HG02870 (cell line): ENCODE measurements at regions not wholly inside any gene's neighbourhood (a gene's known extent, or its start where the extent isn't known, plus 50 kb on each side); places are given as distances from the start of the nearest gene placed in this dataset.

Experiments used
- ATAC-seq: cut with Tn5 transposase; IDR thresholded peaks from one replicate; pipeline ENCODE4 v1.9.1; 2021; ENCODE audit warnings: mild to moderate bottlenecking, moderate library complexity; ENCODE audit not compliant: unreplicated experiment

DNA sequence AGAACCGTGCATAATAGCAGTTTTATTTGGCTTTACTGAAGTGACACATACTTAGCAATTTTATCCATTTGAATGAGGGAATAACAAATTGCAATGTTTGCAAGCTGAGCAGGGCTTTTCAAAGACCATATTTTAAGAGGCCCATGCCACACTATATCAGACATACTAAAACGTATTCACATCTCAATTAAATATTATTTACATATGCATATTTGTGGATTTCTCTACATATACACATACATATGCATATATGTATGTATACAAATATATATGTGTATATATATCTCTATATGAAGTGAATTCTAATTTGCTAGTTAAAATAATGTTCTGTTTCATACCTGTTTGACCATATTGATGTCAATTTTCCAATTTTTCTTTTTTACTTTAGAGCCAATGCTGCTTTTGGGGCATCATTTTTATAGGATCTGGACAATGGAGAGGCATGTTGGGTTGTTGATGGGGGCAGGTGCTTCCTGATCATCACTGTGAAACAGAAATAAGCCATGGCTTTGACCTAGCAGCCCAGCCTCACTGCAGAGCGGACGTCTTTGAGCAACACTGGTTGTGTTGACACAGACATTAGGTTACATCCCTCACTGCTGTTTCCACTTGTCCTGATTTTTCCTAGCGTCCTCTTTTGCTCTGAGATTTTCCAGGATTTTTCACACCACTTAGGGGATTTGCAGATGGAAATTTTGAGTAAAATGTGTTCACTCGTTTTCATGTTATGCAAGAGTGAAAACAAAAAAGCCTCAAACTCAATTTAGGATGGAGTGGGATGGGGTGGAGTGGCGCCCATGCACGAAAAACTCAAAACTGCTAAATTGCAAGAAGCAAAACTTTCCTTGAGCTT, 56.9 kb downstream of the RDH14 start:
- ATAC-seq = no peak

DNA sequence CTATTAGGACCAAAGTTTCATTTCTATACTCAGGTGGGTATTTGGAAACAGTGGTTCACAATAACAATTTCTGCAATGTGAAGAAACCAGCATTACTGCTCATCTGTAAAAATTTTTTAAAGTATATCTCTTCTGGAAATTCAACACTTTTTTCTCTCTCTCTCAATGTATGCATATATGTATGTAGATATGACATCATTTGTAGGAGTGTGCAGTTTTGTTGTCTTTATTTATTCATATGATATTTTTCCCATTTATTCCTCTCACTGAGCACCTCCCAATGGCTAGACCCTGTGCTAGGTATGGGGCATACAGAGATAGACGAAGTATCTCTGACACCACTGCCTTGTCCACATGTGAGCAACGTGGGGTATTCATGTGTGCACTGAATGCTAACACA, 58.3 kb downstream of the RDH14 start:
- ATAC-seq = no peak

DNA sequence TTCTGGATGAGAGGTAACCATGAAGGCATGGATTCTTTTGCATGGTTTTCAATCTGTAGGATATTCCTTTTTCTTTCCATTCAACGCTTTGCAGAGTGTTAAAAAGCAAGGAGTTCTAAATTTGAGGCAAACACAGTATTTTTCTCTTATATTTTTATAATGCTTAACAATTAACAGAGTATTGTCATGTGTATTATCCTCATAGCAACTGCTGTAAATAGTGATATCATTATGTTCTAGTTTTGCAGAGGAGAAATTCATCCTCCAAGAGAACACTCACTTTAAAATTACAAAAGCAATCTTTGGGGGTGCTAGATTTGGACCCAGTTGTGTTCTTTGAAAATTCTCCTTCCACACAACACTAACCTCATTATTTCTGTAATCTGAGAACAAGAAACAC, 58.7 kb downstream of the RDH14 start:
- ATAC-seq = no peak

DNA sequence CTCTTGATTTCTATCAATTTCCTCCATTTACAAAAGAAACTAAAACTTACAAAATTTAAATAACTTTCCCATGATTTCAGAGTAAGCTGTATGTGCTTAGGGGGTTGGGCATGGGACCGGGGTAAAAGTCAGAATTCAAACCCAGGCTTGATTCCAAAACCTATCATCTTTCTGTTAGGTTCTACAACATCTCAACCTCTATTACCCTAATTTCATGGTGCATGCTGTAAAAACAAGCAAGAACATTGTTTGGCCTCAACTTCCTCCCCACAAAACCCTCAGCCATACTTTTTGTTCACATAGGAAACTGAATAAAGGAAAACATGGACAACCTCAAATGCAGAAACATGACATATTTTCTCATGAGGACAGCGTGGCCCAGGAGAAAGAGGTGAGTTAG, 59.3 kb downstream of the RDH14 start:
- no peak for ATAC-seq

DNA sequence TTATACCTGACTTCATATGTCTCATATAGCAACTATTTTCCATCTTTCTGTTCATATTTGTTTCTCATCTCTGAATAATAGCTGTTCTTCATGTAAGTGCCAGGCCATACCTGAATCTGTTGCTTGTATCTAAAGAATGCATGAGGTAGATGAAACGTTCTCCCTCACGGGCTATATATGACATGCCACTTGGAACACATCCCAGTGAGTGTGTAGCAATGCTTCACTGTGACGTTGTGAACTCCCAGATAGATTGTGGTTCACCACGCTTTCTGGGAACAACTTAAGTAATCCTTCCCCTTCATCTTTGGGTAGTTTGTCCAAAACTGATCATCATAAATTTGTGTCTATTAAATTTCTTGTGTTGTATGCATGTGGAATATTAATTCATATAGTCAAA, 60.1 kb downstream of the RDH14 start:
- ATAC-seq = no peak

DNA sequence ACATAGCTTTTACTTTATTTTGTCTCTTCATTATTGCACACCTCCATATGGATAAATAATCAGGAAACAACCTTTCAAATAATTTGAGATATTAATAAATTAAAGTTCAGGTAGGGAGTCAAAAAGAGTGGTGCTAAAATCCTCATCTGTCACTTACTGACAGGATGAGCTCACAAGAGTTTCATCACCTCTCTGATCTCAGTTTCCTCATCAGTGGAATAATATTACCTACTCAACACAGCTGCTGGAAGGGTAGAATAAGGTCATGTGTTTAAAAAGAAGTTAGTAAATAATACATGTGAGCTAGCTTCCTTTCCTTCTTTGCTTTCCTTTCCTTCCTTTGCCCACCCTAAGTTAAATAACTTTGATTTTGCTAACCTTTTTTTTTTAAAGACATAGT, 61.9 kb downstream of the RDH14 start:
- ATAC-seq = no peak

DNA sequence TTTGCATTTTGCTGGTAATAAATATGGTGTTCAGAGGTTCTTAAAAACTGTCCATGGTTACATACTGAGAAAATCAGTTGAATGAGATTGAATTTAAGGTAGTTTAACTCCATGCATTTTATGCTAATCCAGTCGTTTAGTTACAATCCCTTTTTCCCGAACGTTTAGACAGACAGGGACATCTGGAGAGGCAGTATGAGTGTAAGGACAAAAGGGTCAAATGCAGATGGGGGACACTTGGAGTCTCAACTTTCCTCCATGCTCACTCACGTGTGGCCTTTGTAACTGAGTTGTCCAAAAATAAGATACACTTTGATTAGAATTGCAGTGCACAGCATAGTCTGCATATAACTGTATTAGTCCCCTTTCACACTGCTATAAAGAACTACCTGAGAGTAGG, 63.9 kb downstream of the RDH14 start:
- no peak for ATAC-seq

DNA sequence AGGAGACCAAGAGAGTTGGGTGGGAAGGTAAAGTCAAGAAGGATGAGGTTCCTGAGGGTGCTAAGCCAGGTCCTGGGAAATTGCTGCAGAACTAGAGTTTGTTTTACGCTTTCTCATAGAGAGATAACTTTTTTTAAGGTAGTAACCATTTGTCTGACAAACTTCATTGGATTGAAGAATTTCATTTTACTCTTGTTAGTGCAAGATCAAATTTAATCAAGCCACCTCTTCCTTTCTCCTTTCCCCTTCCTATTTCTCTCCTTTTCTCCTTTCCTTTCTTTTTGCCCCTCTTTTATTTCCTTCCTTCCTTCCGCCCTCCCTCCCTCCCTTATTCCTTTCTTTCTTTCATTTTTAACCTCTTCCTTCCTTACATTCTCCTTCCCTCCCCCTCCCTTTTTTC, 65.4 kb downstream of the RDH14 start:
- no peak for ATAC-seq

DNA sequence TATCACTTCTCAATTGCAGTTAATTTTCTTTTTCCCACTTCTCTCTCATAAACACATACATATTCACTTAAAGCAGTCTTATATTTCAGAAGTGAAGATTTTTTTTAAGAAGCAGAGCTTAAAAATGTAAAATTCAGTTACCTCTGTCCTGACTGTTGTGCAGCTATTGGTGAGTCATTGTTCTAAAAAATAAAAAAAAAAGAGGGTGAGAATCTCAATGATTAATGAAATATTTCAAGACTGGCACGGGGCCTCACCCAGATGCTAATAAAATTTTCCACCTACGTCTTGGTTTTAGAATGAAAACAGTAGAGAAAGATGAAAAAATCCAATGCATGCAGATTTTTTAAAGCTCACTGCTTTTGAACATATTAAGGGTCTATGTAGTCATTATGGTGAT, 67.7 kb downstream of the RDH14 start:
- no peak for ATAC-seq

DNA sequence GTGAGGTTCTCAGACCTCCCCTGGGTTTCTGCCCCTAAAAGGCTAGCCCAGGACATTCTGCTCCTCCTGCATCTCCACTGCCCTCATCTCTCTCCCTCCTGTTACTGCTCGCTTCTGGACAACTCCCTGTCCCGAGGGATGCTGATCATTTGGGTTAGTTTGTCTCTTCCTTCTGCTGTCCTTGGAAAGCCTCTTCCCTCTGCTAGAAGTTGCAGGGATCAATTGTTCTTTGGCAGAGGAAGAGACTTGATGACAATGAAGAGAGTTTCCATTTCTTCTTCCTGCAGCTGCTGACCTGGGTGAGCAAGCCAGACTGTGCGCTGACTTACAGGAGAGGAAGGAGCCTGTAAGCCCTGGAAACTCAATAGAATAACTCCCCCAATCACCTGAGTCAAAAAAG, 68.9 kb downstream of the RDH14 start:
- no peak for ATAC-seq

DNA sequence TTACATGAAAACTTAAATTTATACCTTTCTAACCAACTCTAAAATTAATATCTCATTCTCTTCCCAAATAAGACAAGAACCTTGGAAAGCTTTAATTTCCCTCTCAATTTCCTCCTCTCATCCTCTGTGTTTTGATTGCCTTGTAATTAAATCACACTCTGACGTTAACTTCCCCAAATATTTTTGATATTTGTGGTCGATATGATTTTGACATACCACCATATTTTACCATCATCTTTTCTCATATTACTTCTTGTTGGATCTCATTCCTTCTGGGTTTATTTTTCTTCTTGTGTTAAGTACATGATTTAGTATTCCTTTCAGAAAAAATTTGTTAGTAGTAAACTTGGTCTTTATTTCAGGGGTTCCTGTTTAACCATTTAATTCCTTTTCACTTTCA, 69.6 kb downstream of the RDH14 start:
- no peak for ATAC-seq

DNA sequence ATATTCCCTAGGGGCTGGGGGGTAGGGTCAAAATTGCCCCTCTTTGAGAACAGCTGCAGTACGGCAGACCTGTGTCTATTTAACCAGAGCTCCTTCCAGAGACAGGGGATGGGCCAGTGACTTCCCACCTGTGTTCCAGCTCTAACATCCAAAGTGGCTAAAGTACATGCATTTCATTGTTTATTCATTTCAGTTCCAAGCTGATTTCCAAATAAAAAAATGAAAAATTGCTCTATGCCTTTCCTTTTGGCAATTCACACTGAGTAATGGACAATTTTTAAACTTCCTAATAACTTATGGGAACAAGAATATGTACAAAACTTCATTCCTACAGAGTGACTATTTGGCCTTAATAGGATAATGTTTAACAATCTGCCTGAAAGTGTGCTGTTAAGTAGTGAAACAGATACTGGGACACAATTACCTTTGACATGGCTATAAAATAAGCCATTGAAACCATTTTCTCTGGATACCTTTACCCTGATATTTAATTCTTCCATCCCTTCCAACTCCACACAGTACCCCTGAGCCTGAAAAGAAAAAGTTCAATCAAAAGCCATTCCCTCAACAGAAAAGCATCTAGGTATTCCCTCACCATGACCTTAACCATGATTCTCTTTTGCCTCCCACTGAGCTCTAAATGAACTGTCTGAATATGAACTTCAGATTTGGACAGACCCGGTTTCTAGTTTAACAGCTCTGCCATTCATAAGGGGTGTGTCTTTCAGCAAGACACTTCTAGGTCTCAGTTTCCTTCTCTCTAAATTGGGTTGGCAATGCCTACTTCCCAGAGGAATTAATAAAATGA, 73.1 kb downstream of the RDH14 start:
- ATAC-seq = no peak

DNA sequence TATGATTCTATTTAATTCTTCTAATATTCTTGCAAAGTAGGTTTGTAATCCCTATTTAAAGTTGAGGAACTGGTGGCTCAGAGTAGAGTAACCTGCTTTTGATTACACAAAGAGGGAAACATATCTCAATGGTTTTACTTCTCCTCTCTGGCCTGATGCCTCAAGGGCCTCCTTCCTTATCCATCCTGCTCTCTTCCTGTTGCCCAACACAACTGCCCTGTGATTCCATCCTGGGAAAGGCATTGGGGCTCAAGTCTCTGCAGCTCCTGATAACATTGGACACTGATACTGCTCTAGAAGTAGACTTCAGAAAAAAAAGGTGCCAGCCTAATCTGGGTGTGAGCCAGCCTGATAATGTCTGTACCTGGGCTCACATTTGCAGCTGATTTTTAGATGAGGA, 75.8 kb downstream of the RDH14 start:
- ATAC-seq = no peak

DNA sequence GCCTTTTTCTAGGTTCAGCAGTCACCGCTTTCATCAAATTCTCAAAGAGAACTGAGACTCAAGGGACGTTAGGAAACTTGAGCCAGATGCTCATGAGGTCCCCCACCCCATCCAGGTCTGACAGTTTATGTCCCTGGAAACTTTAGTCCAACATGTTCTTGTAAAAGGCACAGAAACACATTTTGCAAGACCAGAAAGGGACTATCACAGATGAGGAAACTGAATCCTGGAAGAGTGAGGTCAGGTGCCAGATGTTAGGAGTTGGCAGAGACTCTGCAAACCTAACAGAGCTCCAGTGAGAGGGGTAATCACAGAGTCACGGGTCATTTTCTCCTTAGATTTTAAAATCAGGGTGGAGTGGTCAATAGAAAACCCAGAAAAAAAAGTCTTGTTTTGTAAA, 76.6 kb downstream of the RDH14 start:
- no peak for ATAC-seq

DNA sequence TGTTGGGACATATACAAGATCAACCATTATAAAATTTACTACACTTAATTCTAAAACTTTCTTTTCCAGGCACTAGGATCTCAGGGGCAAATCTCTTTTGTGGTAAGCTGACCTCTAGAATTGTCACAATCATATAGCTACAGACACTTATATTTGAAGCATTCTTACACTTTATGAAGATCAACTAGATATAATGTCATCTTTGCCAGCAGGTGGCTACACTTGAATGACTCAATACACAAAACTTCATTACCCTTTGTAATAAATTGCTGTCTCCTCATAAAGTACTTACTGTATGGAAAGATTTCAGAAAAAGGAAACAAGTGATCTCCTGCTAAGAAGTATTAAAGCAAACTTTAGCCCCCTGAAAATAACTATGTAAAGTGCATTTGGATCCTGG, 77.8 kb downstream of the RDH14 start:
- ATAC-seq = no peak

DNA sequence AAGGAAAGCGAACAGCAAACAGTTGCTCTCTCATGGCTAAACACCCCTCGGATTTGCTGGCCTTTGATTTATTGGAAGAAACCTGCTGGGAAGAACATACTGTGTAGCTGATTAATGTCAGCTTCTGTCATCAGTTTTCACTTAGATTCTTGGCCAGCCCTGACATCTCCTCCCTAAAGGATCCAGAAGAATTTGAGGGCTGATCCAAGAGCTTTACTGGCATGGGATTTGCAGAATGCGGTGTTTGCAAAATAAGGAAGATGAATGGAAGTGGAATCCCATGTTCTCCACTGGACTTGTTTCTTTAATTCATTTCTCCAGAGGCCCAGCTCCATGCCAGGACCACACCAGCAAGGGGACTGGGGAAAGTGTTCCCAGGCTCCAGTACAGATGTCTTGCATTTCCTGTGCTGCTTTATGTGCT, 80.5 kb downstream of the RDH14 start:
- ATAC-seq = no peak

DNA sequence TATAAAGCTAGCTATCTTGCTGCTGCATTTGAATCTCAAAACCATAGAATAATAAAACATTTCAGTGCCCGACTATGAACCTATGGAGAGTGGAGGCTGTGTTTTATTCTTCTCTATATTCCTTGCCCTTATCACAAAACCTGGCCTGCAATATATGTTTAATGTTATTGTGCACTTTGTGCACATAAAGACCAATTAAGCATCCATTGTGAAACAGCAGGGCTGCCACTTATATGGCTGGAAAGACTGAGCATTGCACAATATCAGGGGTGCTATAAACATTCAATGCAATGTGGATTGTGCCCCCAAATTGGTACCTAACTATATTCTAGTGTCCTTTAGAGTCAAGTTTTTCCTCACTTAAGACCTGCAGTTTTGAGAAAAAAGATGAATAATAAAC, 83.2 kb downstream of the RDH14 start:
- ATAC-seq = no peak

DNA sequence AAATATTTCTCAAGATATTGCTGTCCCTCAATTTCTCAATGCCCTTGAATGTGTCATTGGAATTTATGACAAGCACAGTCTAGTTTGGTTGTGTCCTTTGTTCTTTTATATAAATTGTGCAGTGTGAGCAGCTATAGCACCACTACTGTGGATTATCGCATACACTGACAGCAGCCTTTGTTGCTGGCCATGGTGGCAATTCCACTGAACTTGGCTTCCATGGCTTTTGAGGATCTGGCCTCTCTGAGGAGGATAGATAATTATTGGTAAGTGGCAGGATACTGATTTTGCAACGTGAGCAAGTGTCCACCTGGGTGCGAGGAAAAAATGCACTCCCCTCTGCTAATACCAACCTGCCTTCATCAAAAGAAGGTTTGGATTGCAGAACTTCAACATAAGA, 84.0 kb downstream of the RDH14 start:
- ATAC-seq = no peak

DNA sequence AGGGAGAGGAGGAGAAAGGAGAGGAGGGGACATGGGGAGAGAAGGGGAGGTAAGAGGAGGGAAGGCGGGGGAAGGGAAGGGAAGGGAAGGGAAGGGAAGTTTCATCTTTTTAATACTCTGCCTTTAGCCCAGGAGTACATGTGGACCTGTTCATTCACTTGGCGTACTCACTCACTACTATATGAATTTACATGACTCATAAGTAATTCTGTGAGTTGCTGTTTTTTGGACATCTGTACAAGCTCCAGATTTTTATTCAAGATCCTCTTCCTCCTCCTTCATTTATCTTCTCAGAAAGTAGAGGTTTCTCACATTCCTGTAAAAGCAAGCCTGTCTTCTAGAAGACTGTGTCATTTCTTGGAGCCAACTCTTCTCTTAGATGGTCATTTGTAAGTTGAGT, 84.6 kb downstream of the RDH14 start:
- ATAC-seq = no peak

DNA sequence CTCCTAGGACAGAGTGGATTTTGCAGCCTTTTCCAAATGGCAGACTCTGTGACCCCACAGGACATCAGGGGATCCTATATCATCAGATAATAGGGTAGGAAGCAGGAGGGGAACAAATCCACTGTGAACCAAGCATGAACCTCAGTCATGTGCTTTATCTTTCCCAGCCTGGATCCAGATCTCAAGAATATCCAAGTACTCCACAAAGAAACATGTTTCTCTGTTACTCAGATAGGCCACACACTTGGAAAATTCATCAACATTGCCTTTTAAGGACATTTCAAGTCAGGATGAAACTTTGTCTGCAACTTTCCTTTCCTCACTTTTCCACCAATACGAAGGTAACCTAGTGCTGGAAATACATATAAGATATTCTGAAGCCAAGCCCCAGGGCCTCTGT, 85.8 kb downstream of the RDH14 start:
- no peak for ATAC-seq

DNA sequence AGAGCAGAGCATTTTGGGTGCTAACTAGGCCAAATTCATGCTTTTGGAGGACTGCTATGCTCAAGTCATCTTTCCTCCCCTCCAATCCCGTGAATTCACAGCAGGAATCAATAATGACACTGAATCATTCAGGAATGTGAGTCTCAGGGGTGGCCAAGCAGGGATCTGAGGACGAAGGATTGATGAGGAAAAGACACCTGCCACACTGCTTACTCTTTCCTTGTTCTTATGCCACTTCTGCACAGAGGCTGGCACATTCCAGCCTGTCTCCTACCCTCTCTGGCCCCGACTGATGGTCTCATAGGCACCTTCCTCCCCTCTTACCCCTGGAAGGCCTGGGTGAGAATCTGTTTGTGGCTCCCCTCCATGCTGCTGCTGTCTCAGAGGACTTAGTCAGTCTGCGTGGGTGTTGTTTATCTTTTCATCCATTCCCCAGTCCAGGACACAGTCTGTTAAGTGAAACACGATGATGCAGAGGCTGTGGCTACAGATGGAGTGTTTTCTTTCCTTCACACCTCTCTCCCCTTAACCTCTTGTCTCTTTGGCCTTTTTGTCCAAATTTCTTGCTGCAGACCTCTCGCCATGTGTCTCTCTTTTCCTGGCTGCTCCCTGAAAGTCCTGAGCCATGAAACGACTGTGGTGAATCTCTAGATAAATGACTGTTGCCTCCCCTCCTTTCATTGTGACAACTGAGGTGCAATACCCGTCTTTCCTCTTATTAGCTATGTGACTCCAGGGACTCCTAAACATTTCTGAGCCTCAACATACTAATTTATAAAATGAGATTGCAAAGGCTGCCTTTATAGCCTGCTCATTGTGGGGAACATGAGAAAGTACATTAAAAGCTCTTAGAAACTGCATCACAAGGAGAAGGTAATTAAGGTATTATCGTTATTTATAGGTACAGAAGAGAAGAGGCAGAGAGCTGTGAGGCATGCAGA, 86.9 kb downstream of the RDH14 start:
- ATAC-seq = no peak
